ENCODE measurements at regions not wholly inside any gene's neighbourhood (a gene's known extent, or its start where the extent isn't known, plus 50 kb on each side); places are given as distances from the start of the nearest gene placed in this dataset.

DNA sequence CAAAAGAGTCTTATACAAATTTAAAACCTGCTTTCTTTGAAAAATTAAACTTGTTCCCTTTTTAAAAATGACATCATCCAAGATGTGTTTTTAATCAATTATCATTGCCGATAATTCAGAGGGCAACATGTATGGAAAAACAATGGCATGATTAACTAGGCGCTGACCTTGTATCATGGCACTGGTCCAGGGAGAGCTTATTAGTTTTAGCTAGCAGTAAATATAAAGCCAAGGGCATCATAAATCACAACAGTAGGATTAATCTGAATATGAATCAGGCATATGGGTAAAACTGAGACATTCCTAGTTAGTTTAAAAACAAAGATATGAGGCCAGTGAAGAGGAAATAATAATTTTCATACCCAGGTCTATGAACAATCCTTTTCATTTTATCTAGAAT is 374.0 kb downstream of the HDGFL1 start:
- peak; percentile 25 for DNase-seq

DNA sequence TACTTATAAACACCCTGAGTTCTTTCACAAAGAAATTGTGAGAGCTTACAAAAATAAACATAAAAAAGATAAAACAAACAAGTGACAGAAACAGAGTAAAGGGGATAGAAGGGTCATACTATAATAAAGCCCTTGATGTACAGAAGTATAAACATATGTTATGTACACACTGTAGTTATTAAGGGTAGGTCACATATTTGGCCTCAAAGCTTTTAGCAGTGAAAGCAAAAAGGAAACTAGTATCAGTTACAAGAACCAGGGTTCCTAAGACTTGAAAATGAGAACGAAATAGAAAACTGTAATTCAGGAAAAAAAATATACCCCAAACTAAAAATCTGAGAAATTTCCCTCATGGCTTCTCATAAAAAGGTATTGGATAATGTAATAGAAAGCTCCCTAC is 380.6 kb downstream of the HDGFL1 start:
- DNase-seq = no peak

DNA sequence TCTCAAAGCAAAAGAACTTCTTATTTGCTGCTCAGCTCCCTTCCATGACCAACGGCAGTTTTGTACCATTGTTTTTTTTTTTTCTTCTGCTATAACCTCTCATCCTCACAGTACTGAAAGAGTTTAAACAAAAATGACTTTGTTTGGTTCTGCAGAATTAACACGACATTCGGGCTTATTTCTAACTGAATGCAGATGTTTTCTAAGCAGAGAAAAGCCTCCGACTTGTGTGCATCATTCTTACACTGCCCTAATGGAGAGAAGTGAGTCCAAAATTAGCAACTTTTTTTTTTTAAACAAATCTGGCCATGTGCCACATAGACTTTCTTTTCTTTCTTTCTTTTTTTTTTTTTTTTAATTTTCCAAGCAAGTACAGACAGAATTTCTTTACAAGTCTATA is 382.7 kb downstream of the HDGFL1 start:
- DNase-seq = no peak

DNA sequence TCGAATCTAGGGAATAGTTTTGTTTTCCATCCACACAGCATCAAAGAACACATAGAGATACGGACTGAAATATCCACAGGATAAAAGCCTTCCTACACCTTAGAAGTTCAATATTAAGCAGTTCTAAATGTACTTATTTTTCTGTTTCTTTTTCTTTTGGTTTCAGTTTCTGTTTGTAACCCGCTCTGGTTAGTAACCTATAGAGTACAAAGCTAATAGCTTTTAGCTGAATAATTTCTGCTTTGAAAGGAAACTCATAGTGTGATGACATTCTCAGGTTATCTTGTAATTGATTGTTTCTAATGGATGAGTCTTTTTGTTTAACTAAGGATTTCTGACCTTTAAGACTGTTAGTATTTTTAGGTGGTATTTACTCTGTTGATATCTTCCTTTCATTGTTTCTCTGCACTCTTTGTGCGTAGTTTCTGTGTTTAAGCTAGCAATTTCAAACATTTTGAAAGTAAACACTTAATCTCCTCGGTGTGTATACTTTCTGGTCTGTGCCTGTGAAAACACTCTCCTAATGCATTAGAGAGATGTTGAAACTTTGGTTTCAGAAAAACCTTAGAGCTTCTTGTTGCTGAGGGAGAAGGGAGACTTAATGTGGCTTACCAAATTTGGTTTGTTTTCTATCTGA is 385.5 kb downstream of the HDGFL1 start:
- peak; percentile 19 for DNase-seq

DNA sequence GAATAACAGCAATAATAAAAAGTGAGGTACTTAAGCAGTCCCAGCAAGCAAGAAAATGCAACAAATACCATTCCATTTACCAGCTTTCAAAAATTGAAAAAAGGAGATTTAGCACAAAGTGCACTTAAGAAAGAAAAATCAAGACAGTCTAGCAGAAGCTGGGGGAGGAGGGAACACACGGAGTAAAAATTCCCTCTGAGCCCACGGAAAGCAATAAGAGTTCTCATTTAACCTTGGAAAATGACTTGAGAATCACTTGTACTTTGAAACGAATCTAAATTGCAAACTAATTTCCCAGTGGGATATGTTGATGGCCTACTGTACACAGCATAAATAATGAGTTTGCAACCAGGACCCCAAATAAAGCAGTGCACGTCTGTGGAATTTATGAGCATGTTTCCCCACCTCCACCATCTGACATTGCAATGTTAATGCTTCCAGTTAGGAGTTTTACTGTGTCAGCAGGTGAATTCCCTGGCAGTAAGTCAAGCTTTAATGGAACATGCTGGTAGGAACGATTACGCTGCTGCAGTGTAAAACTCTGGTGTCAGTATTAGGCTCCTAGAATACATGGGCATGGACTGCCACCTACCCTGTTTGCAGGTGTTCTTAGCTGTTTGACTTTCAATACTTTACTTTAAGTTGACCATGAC is 386.8 kb downstream of the HDGFL1 start:
- DNase-seq = no peak

DNA sequence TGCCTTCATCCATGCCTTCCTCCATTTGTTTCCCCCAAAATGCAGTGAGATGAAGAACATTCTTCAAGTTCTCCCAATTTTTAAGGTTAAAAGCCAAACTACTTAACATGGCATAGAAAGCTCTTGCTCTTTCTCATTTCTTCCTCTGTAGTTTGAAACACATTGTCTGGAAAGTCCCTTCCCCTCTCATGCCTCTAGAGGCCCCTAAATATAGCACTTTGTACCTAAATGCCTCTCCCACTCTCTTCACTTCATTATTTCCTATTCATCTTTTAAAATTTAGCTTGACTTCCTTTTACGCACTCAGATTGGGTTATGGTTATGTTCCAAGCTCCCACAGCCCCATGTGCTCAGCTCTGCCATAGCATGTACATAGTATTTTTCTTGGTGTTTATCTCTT is 389.3 kb downstream of the HDGFL1 start:
- no peak for DNase-seq

DNA sequence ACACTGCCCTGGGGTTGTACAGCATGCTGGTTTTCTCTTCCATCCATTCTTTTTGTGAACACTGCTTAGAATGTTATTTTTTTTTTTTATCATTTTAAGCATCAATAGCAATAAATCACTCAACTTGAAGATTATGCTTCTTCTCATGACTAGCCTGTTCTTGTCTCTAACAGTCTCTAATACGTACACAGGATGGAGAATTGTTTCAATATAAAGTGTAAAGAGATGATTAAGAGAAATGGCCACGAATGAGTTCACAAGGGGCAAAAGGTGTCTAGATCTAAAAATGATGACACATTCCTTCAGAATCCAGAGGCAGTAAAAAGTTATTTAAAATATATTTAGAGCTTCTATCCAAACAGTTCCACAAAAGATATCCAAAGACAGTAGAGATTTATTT is 390.2 kb downstream of the HDGFL1 start:
- DNase-seq = no peak

DNA sequence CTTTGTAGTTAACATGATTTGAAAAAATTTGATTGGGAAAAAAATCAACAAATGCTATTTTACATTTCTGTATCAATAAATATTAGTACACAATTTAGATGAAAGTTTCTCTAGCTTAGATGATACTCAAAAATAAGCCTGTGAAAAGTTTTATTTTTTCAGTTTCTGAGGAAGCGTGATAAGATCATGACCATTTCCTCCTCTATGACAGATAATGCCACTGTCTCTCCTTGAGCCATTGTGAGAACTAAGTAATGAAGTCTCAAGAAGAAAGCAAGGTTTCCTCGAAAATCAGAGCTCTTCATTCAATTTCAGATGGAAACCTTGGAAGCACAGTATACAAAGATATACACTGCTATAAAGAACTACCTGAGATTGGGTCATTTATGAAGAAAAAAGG is 395.0 kb downstream of the HDGFL1 start:
- no peak for DNase-seq

DNA sequence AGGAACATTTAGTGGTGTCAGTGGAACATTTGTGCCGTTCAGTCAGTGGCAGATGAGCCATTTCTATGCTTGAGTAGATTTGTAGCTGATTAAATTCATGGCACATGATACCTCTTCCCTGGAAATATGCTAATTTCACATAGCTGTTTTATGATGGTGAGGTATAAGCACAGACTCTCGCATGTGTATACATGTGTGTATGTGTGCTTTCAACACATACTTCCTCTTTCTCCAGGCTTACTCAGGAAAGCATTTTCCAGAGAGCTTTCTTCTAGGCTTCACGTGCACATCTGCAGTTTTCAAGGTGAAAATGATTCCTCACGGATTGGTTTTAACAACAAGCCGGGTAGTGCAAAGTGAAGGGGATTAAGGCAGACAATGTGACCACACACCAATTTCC is 396.5 kb downstream of the HDGFL1 start:
- no peak for DNase-seq

DNA sequence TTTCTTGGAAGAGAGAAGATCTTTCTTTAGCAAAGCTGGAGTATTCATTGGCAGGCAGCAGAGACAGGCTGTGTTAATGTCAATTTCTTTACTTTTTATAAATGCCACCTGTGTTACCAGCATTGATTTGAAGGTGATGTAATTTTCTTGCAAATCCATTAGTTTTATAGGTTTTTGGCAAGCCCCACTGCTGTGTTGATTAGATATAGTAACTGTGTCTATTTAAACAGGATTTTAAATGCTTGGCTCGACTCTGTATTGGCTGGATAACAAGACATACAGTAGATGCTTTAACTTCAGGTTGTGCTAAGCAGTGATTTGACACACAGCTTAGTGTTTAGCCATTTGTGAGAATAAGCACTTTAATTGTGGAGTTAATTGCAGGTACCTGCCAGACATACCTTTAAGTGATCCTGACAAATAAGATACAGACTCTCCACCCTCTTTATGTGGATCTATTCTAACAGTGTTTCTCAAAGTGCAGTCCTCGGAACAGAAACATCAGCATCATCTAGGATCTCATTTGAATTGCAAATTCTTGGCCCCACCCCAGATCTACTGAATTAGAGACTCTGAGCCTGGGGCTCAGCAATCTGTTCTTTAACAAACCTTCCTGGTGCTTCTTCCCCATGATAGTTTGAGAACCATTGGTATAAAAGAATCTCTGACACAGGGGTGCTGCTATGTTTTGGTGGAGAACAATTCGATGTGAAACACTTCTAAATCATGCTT is 397.5 kb downstream of the HDGFL1 start:
- no peak for DNase-seq

DNA sequence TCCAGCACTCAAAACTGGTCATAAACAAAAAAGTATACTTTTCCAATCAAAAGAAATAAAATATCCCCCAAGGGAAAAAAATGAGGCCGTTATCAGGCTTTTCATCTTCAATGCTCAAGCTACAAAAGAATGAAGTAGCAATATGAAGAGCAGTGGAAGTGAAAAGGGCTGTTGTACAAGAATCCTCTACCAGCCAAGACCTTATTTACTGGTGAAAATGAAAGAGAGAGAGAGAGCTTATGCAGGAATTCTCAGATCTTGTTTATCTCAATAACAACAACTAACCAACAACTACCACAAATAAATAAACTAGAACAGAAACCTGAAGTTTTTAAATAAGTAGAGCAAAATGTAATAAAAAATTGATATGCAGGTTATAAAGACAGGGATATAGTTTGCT is 400.6 kb downstream of the HDGFL1 start:
- DNase-seq = no peak

DNA sequence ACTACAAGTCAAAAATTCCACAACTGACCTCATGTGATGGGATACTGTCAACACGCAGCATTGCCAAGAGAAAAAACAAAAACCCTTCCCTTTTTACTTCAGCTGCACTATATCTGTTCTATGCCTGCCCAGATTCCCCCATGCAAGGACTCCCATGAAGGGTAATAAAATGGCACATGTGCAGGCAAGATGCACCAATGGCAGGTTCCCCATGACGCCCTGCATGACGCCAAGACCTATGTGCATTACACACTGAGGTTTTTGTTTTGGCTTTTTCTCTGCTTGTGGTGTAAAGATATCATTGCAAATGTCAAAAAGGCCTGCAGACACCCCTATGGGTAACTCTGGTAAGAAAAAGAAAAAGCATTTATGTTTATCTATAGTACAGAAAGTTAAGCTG is 403.4 kb downstream of the HDGFL1 start:
- DNase-seq = no peak

DNA sequence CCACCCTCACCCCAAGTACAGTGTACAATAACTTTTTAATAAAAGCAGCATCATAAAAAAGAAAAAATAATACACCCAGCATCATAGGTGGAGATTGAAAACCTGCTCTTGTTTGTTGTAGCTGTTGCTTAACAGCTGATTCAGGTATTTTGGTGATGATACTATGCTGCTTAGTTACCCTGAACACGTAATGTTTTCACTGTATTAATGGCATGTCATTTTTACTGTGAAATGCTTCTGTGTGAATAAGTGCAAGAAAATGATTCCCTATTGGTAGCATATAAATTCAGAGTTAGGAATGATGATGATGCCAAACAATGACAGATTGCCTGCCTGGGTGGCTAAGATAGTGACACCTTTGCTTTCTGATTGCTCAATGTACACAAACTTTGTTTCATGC is 405.7 kb downstream of the HDGFL1 start:
- no peak for DNase-seq

DNA sequence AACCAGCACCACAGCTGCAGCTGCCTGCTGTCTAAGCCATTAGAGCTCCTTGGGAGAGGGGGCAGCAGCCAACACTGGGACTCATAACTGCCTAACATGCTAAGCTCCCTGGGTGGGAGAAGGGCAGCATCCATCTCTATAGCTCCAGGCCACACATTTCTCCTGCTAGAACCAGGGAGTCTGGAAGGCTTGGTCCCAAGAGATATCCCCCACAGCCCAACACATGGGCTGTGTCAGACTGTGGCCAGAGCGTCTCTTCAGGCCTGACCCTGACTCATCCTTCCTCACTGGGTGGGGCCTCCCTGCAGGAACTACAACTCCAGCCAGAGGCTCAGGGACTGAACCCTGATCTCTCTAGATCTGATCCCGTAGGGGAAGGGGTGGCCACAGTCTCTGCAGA is 411.1 kb downstream of the HDGFL1 start:
- DNase-seq = no peak

DNA sequence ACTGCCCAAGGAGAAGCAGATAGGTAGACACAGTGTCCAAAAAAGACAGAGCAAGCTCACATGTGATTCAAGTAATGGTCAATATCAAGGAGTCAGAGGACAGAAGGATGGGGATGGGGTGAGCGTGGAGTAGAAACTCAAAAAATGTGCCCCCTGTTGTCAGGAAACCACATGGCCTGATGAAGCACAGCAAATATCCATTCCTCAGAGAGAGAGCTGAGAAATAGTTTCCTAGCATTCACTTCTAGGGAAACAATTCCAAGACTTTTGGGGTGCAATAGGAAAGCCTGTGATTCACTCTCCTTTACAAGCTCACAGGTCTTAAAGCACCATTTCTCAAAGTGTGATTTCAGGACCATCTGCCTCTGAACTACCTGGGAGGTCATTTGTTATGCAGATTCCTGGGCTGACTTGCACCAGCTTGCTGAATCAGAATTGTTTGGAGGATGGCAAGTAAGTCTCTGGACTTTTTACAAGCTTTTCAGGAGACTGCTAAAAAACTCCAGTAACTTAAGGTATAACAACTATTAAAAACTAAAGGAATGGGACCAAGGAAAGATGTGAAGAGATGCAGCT is 432.8 kb downstream of the HDGFL1 start:
- DNase-seq = no peak

DNA sequence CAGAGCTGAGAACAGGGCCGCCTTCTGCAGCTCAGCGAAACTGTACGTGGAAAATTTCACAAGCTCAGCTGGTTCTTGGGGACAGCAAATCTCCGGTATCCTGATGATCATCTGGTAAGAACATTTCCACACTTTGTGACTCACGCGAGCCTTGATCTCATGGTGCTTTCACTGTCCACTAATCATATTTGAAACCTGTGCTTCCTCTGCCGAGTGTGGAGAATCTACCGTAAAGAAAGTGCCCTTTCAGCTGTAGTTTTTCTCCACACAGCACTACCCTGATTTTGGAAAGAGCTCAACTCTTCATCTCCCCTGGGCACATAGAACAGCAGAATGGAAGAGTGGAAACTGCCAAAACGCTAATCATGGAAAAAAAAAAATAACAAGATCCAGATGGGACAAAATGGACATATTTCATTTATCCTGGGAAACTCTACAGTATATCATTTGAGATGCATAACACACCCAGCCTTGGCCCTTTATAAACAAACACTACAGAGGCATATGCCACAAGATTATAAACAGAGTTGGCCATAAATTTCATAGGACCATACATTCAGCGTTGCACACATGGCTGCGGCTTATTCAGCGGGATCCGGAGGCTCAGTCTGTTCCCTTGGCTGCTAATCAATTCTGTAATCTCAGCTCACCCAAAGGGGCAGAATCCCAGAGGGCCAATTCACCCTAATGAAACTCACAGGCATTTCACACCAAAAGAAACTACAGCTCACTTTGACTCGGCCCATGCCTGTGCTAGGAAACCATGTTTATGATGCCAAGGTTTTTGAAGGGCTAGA is 434.5 kb downstream of the HDGFL1 start:
- peak; percentile 12 for DNase-seq

DNA sequence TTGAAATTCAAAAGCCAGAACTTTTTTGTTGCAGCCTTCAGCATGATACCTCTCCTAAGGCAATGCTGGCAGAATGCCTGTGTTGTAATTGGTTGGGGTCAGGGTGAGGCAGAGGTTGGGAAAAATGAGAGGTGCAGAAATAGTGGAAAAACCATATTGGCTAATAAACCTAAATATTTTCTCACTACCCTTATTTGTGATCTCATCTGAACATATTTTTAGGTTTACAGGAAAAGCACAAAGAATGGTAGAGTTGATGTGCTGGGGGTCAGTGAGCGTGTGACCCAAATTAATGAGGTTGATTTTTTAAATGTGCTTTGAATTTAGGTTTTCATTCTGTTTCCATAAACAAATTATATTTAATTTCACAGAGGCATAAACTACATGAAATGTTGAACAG is 437.3 kb downstream of the HDGFL1 start:
- DNase-seq = no peak

DNA sequence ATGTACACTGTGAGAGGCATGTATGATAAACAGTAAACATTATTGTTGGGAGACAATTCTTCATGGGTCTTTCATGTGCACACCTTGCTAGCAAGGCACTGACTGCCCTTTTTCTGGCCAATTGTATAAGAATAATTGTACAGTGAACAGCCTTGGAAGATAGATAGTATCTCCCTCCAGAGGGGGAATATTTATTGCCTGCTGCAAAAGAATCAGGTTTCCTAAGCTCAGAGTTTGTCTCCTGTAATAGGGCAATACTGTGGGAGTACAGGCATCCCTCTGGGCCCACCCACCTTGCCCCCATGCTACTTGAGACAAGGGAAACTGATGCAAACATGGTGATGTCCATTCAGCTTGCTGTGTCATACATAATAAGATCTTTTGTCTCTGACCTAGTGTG is 442.2 kb downstream of the HDGFL1 start:
- DNase-seq = no peak

DNA sequence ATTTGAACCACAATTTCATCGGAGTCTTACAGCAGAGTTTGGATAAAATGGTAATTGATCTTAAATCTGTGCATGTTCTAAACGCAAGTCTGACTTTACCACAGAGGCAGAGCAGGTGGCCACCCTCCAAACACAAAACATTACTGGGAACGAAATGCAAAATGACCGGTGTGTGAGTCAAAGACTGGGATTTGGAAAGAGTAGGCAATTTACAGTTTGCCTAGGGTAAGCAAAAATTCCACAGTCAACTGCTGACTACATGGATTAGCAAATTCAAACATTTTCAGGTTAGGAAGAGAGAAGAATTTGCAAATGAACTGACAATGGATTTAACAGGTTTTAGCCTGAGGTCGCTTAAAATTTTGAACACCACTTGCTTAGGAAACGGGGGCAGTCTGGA is 444.4 kb downstream of the HDGFL1 start:
- DNase-seq = no peak

DNA sequence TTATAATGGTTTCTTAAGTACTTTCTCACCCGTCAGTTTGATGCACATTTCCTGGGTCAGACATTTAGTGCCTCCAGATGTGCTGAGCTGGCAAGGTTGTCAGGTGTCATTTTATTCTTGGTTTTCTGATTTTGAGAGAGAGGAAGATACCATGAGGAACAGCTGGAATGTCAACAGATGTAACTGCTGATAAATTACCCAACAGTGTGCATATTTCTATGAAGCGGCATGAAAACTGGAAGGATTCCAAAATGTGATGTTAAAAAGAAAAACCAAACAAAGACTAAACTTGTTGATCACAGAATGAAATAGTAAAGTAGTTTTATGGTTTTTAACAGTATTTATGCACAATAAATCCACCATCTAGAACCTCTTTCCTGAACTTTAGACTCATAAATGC is 447.3 kb downstream of the HDGFL1 start:
- no peak for DNase-seq

DNA sequence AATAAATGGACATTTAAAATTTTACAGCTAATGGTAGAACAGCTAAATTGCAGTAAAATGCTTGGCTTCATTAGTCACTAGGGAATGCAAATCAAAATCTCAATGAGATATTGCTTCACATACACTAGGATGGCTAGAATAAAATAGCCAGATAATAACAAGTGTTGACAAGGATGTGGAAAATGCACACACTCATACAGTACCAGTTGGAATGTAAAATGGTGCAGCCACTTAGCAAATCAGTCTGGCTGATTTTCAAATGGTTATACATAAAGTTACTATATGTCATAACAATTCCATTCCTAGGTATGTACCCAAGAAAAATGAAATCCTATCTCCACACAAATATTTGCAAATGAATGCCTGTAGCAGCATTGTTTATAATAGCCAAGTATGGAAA is 452.1 kb downstream of the HDGFL1 start:
- DNase-seq = no peak

DNA sequence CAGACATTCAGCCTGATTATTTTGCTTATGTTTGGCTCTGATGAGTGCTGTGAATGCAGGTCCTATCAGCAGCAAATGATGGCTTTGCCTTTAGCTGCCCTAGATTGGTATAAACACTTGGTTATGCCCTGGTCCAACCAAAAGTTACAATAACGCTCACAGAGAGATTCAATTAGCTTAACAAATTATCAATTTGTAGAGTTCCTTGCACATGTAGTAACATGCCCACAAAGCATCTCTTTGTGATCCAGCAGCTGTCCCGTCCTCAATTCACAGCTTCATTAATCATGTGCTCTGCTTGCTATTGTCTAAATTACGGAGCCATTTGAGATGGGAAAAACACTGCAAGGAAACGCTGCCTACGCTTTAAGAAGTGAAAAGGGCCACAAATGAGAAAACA is 457.9 kb downstream of the HDGFL1 start:
- DNase-seq = no peak

DNA sequence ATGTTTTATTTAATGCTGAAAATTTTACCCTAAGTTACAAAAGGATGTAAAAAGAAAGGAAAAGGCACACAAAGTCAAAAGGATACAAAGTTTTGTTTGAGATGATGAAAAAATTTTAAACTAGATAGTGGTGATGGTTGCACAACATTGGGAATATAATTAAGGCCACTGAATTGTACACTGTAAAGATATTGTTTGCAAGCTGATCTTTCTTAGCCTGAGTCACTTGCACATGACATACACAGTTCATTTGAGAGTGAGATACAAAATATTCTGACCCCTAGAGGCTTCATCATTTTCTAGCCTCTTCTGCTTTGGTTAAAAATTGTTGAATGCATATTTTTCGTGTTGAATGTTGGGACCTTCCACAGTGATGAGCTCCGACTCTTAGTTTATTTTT is 462.6 kb downstream of the HDGFL1 start:
- DNase-seq = no peak
